Thyroid gland (tissue), 4 donors: ENCODE measurements at regions not wholly inside any gene's neighbourhood (a gene's known extent, or its start where the extent isn't known, plus 50 kb on each side); places are given as distances from the start of the nearest gene placed in this dataset.

Experiments used
- POLR2A ChIP-seq, 2 donors: fragments of 450-650 bp; IDR thresholded peaks; one replicate each; pipeline ENCODE4 v1.6.1; 2017; ENCODE audit warnings: antibody characterized with exemption in 2 of 2, mild to moderate bottlenecking in 2 of 2, moderate library complexity in 1 of 2
- TF ChIP-seq, protein P1 (sequence below), 6 experiments: fragments of 200-600 bp in 3 of 6; fragments of 450-650 bp in 3 of 6; sonication (generic) in 3 of 6; IDR thresholded peaks; one replicate each; pipeline ENCODE4 v1.5.1; 2016 to 2019; ENCODE audit warnings: antibody characterized with exemption in 6 of 6, mild to moderate bottlenecking in 2 of 6, inconsistent platforms in 1 of 6, moderate library complexity in 1 of 6

- TF ChIP-seq, protein P1, sequence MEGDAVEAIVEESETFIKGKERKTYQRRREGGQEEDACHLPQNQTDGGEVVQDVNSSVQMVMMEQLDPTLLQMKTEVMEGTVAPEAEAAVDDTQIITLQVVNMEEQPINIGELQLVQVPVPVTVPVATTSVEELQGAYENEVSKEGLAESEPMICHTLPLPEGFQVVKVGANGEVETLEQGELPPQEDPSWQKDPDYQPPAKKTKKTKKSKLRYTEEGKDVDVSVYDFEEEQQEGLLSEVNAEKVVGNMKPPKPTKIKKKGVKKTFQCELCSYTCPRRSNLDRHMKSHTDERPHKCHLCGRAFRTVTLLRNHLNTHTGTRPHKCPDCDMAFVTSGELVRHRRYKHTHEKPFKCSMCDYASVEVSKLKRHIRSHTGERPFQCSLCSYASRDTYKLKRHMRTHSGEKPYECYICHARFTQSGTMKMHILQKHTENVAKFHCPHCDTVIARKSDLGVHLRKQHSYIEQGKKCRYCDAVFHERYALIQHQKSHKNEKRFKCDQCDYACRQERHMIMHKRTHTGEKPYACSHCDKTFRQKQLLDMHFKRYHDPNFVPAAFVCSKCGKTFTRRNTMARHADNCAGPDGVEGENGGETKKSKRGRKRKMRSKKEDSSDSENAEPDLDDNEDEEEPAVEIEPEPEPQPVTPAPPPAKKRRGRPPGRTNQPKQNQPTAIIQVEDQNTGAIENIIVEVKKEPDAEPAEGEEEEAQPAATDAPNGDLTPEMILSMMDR (IDR thresholded peaks at IDR 0.05) = no peak
- TF ChIP-seq POLR2A (IDR thresholded peaks at IDR 0.05) = no peak
These were observed 339.0 kb upstream of the SULF2 start for GRCh38 chr20:48124181-48124782.
